GM21423 (cell line): ENCODE measurements at regions not wholly inside any gene's neighbourhood (a gene's known extent, or its start where the extent isn't known, plus 50 kb on each side); places are given as distances from the start of the nearest gene placed in this dataset.
A peak's percentile ranks its signal among the peaks of the same experiment; 100 is the strongest.
"Not testable (repeated sequence)": the region's sequence is repeated elsewhere in the genome, so short reads cannot be mapped to it uniquely, and the experiment has no call there.

ENCODE experiments used
- ATAC-seq: cut with Tn5 transposase; IDR thresholded peaks from one replicate; pipeline ENCODE4 v1.9.1; 2021; ENCODE audit warnings: mild to moderate bottlenecking, moderate library complexity; ENCODE audit not compliant: unreplicated experiment

DNA sequence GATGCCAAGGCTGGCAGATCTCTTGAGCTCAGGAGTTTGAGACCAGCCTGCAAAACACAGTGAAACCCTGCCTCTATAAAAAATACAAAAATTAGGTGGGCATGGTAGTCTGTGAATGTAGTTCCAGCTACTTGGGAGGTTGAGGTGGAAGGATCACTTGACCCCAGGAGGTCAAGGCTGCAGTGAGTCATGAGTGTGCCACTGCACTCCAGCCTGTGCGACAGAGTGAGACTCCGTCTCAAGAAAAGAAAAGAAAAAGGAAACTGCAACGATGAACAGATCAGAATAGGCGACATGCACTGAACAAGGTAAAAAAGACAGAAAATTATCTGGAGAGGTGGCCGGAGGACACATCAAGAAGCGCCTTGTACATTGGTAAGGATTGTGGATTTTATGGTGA lies 273.7 kb upstream of the AMIGO2 start:
- no peak for ATAC-seq

DNA sequence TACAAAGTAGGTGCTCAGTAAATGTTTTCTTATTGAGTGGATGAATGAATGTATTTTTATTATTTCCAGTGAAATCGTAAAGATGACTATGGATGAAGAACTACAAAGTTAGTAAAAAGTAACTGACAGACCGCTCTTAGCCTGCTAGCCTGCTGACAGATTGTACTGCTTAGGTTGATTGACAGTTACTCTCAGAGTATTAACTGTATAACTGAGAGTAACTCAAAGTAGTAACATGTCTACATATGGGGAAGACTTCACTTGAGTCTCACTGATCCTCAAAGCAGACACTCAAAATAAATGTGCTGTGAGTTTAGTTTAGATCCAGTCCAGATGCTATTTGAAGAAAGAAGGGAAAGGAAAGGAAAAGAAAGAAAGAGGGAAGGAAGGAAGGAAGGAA lies 272.3 kb upstream of the AMIGO2 start:
- ATAC-seq, result no peak

DNA sequence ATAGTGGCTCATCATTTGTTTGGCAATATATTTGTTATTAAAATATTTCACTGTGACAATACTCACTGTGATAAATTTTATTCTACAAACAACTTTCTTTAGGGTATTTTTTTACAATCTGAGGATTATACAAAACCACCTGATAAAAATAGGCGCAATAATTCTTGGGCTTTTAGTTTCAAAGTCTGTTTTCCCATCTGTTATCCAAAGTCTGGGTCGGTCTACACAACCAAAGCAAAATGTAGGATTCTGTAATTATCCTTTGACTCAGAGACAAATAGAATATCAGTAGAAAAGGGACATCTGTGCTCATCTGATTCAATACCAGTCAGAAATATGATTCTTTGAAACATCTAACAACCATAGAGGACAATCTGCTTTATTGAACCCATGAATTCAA lies 271.8 kb upstream of the AMIGO2 start:
- no peak for ATAC-seq

DNA sequence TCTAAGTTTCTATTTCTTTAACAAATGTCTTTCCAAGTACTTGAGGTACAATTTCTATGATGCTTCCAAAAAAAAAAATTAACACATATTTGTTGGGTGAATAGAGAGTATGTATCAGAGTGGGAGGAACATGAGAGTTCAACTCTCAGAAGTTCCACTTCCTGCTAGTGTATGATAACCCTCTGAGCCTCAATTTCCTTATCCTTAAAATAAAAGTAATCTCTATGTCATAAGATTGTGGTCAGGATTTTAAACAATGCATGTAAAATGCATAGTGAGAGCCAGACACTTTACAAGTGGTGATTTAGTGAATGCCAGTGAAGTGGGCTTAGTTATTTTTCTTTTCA lies 270.3 kb upstream of the AMIGO2 start:
- no peak for ATAC-seq

DNA sequence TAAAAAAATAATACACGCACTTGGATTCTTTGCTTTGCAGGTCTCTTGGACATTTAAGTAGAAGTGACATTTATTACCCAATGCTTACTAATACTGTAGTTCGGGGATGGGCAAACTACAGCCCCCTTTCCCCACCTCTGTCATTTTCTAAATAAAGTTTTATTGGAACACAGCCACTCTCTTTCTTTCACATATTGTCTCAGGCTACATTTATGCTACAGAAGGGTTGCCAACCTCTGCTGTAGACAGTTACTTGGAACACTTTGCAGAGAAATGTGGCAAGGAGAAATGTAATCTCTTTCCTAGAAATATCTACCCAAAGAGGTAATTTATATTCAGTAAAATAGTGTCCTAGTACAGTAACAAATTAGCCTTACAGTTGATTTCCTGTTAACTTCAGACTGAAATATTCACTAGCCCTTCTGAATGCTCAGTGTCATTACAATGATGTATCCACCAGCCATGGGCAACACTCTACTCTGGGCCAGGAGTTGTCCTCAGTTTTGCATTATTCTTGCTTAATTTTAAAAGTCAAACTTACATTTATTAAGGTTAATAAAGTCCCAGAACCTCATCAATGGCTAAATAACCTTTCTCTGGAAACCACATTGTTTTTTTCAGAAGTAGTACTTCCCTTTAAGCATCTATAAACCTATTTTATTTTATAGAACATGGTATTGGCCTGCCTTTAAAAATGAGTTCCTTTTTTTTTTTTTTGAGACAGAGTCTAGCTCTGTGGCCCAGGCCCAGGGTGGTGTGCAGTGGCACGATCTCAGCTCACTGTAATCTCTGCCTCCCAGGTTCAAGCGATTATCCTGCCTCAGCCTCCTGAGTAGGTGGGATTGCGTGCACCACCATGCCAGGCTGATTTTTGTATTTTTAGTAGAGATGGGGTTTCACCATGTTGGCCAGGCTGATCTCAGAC lies 269.6 kb upstream of the AMIGO2 start:
- no peak for ATAC-seq

DNA sequence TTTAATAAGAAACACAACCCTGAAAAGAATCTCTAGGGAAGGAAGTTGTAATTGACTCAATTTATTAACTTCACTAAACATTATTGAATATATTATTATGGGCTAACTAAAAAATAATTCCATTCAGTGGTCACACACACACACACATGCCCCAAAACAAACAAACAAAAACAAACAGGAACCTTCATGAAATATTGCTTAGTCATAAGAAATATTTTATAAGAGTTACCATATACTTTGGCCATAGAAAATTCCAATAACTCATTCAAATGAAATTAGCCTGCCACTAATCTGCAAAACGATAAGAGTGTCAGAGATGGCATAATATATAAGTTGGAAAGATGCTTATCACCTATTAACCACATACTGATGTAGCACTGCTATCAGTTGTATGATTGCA lies 268.4 kb upstream of the AMIGO2 start:
- ATAC-seq, result no peak

DNA sequence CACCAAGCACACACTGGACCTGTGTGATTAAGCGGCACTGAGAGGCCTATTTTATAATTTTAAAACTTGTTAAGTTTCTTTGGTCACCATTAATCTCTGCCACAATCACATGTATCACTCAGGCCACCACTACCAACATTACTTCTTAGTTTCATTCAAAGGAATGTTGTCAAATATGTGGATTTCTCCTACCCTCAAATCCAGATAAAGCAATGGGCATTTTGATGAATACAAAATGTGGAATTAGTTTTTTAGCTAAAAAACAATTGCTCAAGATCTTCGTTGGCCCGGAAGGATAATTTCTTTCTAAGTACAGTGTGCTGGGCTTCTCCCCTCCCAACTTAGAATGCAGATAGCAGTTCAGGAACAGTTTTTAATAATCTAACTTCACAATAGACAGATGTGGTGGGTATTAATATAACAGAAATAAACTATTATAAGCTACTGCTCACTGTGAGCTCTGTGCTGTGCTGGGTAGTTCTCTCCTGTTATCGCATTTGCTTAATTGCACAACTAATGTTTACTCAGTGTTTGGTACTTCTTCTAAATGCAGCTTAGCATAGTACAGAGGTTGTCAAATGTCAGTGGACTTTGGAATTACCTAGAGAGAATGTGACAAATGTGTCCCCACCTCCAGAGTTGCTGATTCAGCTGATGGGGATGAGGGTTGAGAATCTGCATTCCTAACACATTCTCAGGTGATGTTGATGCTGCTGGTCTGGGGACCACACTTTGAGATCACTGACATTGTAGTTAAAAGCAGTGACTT lies 266.7 kb upstream of the AMIGO2 start:
- no peak for ATAC-seq

DNA sequence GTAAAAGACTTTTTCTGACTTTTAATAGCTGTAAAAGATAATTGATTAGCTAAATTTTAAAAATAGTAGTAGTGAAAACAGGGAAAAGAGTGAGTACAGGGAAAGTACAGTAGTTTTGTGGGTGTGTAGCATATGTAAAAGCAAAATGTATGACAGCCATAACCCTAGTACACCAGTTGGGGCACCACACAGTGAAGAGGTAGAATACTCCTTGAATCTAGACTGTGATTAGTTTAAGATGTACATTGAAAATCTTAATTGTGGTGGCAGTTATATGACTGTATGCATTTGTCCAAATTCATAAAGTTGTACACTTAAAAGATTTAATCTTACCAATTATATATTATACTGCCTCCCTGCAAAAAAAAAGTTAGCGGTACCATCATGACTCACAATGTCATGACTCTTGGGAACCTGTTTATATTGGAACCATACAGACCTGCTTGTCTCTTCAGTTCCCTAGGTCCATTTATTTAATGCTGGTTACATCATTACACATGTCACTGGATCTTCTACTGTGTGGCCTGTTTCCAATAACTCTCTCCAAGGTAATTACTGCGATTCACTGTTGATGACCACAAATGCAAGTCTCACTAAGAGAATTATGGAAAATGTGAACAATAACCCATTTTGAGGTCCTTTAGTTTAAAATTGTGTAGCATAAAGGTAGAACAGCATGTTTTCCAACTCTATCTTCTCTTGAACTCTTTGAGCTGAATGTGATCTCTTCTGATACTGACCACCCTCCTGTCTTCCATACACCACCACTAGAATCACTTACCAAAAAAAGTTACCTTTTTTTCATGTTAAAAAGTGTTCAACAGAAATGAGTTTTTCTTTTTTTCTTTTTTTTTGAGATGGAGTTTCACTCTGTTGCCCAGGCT lies 264.2 kb upstream of the AMIGO2 start:
- ATAC-seq, result no peak

DNA sequence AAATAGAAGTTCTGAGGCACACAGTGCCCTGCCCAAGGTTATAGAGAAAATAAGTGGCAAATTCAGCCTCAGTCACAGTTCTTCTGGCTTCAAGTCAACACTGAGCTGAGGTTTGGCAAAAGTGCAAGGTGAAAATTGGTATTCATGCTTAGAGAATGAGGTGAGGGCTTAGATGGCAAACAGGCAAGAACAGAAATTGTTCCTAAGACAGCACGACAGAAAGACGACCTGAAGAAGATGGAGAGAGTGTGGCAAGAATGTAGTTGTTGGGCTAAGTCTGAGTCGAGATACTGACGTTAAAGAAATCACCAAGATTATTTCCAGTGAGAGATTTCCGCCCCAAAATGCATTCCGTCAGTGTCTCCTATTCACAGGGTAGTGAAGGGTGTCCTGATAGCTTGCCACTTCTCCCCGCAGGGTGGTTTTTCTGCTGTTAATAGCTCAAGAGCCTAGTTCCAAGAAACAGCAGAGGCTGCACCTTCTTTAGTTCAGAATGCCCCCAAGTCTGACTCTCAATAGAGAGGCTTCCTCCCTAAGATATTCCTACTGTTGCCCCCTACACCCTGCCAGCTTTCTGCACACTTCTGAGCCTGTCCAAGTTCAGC lies 260.8 kb upstream of the AMIGO2 start:
- ATAC-seq, result no peak

DNA sequence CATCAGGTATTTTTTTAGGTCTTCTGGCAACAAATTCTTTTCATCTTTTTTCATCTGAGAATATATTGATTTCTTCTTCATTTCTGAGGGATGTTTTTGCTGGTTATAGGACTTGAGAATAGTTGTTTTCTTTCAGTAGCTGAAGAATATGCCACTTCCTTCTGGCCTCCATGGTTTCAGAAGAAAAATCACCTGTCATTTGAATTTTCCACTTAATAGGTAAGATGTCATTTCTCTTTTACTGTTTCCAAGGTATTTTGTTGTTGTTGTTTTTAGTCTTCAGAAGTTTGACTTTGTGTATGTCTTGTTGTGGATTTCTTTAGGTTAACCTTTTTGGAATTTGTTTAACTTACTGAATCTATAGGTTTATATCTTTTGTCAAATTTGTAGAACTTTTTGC lies 257.8 kb upstream of the AMIGO2 start:
- no peak for ATAC-seq

DNA sequence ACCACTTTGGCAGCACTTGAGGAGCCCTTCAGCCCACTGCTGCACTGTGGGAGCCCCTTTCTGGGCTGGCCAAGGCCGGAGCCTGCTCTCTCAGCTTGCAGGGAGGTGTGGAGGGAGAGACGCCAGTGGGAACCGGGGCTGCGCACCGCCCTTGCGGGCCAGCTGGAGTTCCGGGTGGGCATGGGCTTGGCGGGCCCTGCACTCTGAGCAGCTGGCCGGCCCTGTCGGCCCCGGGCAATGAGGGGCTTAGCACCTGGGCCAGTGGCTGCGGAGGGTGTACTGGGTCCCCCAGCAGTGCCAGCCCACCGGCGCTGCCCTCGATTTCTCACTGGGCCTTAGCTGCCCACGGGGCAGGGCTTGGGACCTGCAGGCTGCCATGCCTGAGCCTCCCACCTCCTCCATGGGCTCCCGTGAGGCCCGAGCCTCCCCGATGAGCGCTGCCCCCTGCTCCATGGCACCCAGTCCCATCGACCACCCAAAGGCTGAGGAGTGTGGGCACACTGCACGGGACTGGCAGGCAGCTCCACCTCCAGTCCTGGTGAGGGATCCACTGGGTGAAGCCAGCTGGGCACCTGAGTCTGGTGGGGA lies 253.6 kb upstream of the AMIGO2 start:
- not testable (repeated sequence) for ATAC-seq

DNA sequence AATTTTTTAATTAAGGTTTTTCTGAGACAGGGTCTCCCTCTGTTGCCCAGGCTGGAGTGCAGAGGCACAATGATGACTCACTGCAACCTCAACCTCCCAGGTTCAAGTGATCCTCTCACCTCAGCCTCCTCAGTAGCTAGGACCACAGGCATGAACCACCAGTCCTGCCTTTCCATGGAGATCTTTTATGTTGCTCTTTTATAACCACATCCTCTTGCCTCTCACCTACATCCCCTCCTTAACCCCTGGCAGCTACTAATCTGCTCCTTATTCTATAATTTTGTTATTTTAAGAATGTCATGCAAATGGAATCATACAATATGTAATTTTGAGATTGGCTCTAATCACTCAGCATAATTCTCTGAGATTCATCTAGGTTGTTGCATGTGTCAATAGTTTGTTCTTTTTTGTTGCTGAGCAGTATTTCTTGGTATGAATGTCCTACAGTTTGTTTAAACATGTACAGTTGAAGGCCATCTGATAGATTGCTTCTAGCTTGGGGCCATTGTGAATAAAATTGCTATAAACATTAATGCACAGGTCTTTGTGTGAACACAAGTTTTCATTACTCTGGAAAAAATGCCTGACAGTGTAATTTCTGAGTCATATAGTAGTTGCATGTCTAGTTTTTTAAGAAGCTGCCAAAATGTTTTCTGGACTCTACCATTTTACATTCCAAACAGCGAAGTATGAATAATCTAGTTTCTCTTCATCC lies 249.2 kb upstream of the AMIGO2 start:
- ATAC-seq, result no peak

DNA sequence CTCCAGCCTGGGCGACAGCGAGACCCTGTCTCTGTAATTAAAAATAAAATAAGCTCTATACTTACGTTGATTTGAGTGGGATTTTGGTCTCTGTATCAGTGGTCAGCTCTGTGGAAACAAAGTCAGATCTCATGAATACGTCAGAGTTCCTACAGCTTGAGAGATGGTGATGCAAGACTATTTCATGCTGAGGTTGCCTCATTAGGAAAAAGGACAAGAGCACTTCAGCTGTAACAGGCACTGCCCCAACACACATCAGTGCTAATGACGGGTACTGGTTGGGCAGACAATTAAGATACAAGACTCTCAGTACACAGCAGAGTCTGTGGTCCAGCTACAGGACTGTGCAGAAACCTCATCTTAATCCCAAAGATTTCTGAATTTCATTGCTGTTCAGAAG lies 246.4 kb upstream of the AMIGO2 start:
- ATAC-seq, result no peak

DNA sequence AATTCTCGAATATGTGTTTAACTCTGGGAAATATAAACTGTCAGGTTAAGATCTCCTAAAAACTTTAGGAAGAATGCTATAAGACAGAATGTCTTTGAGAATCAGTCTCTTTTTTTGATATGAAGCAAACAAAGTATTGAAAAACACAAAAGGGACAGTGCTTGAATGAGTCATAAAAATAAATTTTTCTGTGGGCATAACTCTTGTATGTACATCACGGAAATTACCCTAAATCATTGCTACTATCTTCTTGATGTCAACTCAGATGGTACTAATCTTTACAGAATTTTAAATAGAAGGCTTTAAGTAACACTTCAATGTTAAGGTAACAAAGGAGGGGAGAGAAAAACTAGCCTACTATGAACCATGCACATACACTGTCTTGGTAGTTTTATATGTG lies 244.0 kb upstream of the AMIGO2 start:
- ATAC-seq, result no peak

DNA sequence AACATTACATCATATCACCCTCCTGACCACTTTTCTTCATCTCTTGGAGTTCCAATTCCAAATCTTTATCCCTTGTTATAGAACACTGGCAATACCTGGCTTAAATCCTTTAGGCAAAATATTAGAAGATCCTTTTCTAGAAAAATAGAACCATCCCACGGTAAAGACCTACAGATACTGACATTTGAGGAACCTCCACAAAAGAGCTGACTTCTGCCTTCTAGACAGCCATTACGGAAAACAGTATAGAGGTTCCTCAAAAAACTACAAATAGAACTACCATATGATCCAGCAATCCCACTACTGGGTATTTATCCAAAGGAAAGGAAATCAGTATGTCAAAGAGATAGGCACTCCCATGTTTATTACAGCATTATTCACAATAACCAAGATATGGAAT lies 241.7 kb upstream of the AMIGO2 start:
- no peak for ATAC-seq

DNA sequence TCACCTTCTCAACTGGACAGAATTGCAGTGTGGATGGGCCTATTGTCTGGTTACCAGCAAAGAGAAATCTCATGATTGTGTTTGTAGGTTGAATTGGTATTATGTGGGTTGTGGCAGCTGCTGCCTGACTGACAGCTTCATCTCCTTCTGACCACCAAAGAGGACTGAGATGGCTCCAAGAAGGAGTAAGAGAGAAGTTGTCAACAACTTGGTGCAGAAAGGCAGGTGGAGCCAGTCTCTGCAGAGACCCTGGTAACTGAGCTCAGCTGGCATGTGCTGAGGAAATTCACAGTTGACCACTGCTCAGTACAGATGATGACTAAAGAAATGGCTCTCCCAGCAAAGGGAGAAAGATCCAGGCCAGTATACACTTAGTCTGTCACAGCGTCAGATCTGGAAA lies 240.0 kb upstream of the AMIGO2 start:
- no peak for ATAC-seq

DNA sequence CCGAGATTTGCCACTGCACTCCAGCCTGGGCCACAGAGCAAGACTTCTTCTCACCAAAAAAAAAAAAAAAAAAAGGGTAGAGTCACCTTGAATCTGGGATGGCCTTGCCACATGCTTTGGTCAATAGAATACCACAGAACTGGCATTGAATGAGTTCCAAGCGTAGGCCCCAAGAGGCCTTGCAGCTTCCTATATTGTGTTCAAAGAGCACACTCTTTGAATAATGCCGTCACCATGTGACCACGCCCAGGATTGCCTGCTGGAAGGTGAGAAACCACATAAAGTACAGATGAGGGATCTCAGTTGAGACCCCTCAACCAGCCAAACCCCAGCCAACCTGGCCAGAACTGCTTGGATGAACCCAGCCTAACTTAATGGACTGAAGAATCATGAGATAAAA lies 239.2 kb upstream of the AMIGO2 start:
- ATAC-seq, result no peak

DNA sequence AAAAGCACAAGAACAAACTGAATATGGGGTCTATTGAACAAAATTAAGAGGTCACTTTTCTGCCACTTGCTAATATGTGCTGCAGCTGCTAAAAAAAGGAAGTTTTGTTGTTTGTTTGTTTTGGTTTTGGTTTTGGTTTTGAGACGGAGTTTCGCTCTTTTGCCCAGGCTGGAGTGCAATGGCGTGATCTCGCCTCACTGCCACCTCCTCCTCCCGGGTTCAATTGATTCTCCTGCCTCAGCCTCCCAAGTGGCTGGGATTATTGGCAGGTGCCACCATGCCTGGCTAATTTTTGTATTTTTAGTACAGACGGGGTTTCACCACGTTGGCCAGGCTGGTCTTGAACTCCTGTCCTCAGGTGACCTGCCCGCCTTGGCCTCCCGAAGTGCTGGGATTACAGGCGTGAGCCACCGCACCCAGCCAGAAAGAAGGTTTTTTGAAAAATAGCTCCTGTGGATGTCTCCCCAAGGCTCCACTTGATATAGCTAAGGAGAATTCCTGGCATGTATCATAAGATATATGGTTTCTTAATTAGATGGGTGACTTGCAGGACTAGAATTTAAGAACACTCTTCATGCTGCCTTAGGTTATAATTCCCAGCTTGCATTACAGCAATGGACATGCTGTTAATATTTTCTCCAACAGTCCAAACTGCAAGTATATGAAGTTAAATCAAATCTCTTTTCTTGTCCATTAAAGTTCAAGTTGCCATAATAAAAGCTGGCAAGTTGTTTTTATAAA lies 237.6 kb upstream of the AMIGO2 start:
- ATAC-seq, result peak; percentile 58

DNA sequence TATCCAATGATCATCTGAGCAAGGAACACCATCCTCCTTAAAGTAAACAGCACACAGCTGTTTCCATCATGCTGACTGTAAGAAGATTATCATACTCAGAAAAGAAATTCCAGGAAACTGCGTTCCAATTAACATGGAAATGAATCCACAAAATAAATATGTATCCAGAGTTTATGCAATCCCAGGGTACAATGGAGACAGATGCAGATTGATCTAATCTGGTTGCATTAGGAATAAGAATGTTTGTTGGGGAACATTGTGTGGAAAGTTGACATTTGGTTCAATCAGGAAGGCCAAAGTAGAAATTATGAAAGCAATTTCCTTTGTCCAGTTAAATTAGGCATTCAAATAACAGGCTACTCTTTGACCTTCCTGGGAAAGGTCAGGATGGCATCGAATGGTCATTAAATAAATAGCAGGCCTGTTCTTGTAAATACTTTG lies 236.9 kb upstream of the AMIGO2 start:
- no peak for ATAC-seq
